ENCODE measurements at regions not wholly inside any gene's neighbourhood (a gene's known extent, or its start where the extent isn't known, plus 50 kb on each side); places are given as distances from the start of the nearest gene placed in this dataset.

GRCh38 chr13:30142486-30143211 is 164.7 kb downstream of the KATNAL1 start:
- no peak for TF ChIP-seq MAZ (CRISPR knock-in tag; conservative IDR thresholded peaks at IDR 0.05 in 1 of 2, IDR thresholded peaks at IDR 0.05 in 1 of 2)
- no peak for TF ChIP-seq SRF (CRISPR knock-in tag; IDR thresholded peaks at IDR 0.05)
- TF ChIP-seq, protein P1, sequence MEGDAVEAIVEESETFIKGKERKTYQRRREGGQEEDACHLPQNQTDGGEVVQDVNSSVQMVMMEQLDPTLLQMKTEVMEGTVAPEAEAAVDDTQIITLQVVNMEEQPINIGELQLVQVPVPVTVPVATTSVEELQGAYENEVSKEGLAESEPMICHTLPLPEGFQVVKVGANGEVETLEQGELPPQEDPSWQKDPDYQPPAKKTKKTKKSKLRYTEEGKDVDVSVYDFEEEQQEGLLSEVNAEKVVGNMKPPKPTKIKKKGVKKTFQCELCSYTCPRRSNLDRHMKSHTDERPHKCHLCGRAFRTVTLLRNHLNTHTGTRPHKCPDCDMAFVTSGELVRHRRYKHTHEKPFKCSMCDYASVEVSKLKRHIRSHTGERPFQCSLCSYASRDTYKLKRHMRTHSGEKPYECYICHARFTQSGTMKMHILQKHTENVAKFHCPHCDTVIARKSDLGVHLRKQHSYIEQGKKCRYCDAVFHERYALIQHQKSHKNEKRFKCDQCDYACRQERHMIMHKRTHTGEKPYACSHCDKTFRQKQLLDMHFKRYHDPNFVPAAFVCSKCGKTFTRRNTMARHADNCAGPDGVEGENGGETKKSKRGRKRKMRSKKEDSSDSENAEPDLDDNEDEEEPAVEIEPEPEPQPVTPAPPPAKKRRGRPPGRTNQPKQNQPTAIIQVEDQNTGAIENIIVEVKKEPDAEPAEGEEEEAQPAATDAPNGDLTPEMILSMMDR (IDR thresholded peaks at IDR 0.05 in 2 of 3, conservative IDR thresholded peaks at IDR 0.05 in 1 of 3; ENCODE audit: insufficient read depth in 2 of 3, low read depth in 1 of 3, low read length in 3 of 3), result no peak
